H1 (cell line): ENCODE measurements at regions not wholly inside any gene's neighbourhood (a gene's known extent, or its start where the extent isn't known, plus 50 kb on each side); places are given as distances from the start of the nearest gene placed in this dataset.

Experiments used
- CTCF ChIA-PET: fragments of 300-600 bp; sonication (Branson Sonifier 250); formaldehyde crosslinking; loops from one replicate; lab custom pipeline; 2021; ENCODE audit not compliant: partially characterized antibody; lab: Charles Lee
- POLR2A ChIA-PET: fragments of 300-600 bp; sonication (Branson Sonifier 250); formaldehyde crosslinking; loops from one replicate; lab custom pipeline; 2021; ENCODE audit warnings: inconsistent platforms; ENCODE audit not compliant: partially characterized antibody; lab: Charles Lee
- DNase-seq, 2 experiments: peaks; one replicate each; pipeline versions ENCODE4 v3.0.0 to v3.0.0-alpha.2; 2010 to 2022; ENCODE audit warnings: low spot score in 2 of 2, low read depth in 1 of 2, mixed read lengths in 1 of 2
- FAIRE-seq: peaks from 2 replicates; lab custom pipeline; 2011; peaks lifted over from hg19 to GRCh38; lab: Jason Lieb, UNC
- H2AFZ ChIP-seq: 2 replicates; pipeline ENCODE4 v1.8.1; 2012; ENCODE audit warnings: low read length, inconsistent platforms
- H2AK5ac ChIP-seq: 2 replicates; pipeline ENCODE4 v1.6.1; 2013; ENCODE audit warnings: low read depth, low read length
- H2BK120ac ChIP-seq: replicated peaks from 2 replicates; pipeline ENCODE3; 2013; ENCODE audit warnings: low read depth, low read length, inconsistent platforms
- H2BK12ac ChIP-seq: 2 replicates; pipeline ENCODE4 v1.6.1; 2013; ENCODE audit warnings: low read depth, low read length
- H2BK15ac ChIP-seq: 2 replicates; pipeline ENCODE4 v1.6.1; 2013; ENCODE audit warnings: low read length
- H2BK20ac ChIP-seq: 2 replicates; pipeline ENCODE4 v1.6.1; 2013; ENCODE audit warnings: low read length
- H2BK5ac ChIP-seq: 2 replicates; pipeline ENCODE4 v1.6.1; 2013; ENCODE audit warnings: low read depth, low read length
- H3K14ac ChIP-seq: 2 replicates; pipeline ENCODE4 v1.6.1; 2013; ENCODE audit warnings: inconsistent platforms; ENCODE audit not compliant: insufficient read length
- H3K18ac ChIP-seq: 2 replicates; pipeline ENCODE4 v1.6.1; 2013; ENCODE audit warnings: low read length; ENCODE audit errors: extremely low read depth
- H3K23ac ChIP-seq: 2 replicates; pipeline ENCODE4 v1.6.1; 2013; ENCODE audit warnings: inconsistent platforms; ENCODE audit not compliant: insufficient read length
- H3K23me2 ChIP-seq: 2 replicates; pipeline ENCODE4 v1.6.1; 2013; ENCODE audit warnings: low read depth, low read length
- H3K27ac ChIP-seq: 2 replicates; pipeline ENCODE4 v1.6.1; 2011; ENCODE audit warnings: low read depth, low read length, inconsistent platforms
- H3K27me3 ChIP-seq, 4 experiments: replicated peaks in 1 of 4; 1 replicate in 1 of 4; 2 replicates in 3 of 4; pipeline versions ENCODE4 v1.6.1 to v1.8.1; 2011 to 2013; ENCODE audit warnings: low read length in 3 of 4, mild to moderate bottlenecking in 3 of 4, inconsistent platforms in 2 of 4, mixed read lengths in 2 of 4, moderate library complexity in 1 of 4; ENCODE audit not compliant: control insufficient read depth in 3 of 4, insufficient read depth in 3 of 4; ENCODE audit errors: extremely low read depth in 1 of 4
- H3K36me3 ChIP-seq, 4 experiments: 2 replicates each; pipeline versions ENCODE4 v1.6.1 to v1.8.1; 2011 to 2013; ENCODE audit warnings: mild to moderate bottlenecking in 4 of 4, low read length in 3 of 4, moderate library complexity in 2 of 4, control low read depth in 1 of 4, inconsistent platforms in 1 of 4; ENCODE audit not compliant: insufficient read depth in 4 of 4, control insufficient read depth in 2 of 4
- H3K4ac ChIP-seq: replicated peaks from 2 replicates; pipeline ENCODE3; 2013; ENCODE audit warnings: low read length, low read depth, mixed read lengths, inconsistent platforms; ENCODE audit not compliant: insufficient read length
- H3K4me1 ChIP-seq, 4 experiments: replicated peaks in 1 of 4; 1 replicate in 1 of 4; 2 replicates in 3 of 4; pipeline versions ENCODE4 v1.6.1 to v1.8.1; 2011 to 2013; ENCODE audit warnings: low read length in 3 of 4, inconsistent platforms in 2 of 4, mixed read lengths in 1 of 4; ENCODE audit not compliant: insufficient read depth in 4 of 4, control insufficient read depth in 3 of 4
- H3K4me2 ChIP-seq, 2 experiments: 2 replicates each; pipeline versions ENCODE4 v1.6.1 to v1.8.1; 2011 to 2013; ENCODE audit warnings: low read depth in 2 of 2, low read length in 2 of 2, control low read depth in 1 of 2, inconsistent platforms in 1 of 2, mild to moderate bottlenecking in 1 of 2; ENCODE audit not compliant: insufficient read depth in 1 of 2
- H3K4me3 ChIP-seq, 4 experiments: fragments of 200-600, 300-600 bp in 1 of 4; sonication (generic), shearing (Covaris generic), sonication (Bioruptor Twin) in 1 of 4; 2 replicates each; pipeline versions ENCODE4 v1.5.1 to v1.8.1; 2011 to 2016; ENCODE audit warnings: low read length in 4 of 4, low read depth in 3 of 4, control low read depth in 2 of 4, inconsistent platforms in 2 of 4, mild to moderate bottlenecking in 2 of 4, mixed read lengths in 1 of 4, moderate library complexity in 1 of 4; ENCODE audit not compliant: insufficient read depth in 2 of 4; ENCODE audit errors: extremely low read depth in 1 of 4
- H3K56ac ChIP-seq: replicated peaks from 2 replicates; pipeline ENCODE3; 2013; ENCODE audit warnings: low read depth, mild to moderate bottlenecking, mixed read lengths, low read length, inconsistent platforms; ENCODE audit not compliant: insufficient read length
- H3K79me1 ChIP-seq: 2 replicates; pipeline ENCODE4 v1.6.1; 2013; ENCODE audit warnings: low read depth, low read length, control low read depth
- H3K79me2 ChIP-seq, 2 experiments: 2 replicates each; pipeline versions ENCODE4 v1.6.1 to v1.8.1; 2012 to 2013; ENCODE audit warnings: low read length in 2 of 2, mild to moderate bottlenecking in 2 of 2, inconsistent platforms in 1 of 2; ENCODE audit not compliant: insufficient read depth in 2 of 2, control insufficient read depth in 1 of 2
- H3K9ac ChIP-seq, 4 experiments: replicated peaks in 1 of 4; 1 replicate in 1 of 4; 2 replicates in 3 of 4; pipeline versions ENCODE4 v1.6.1 to v1.8.1; 2011 to 2013; ENCODE audit warnings: low read depth in 3 of 4, low read length in 3 of 4, control low read depth in 2 of 4, mild to moderate bottlenecking in 2 of 4, moderate library complexity in 2 of 4, inconsistent platforms in 1 of 4; ENCODE audit errors: extremely low read depth in 1 of 4
- H3K9me3 ChIP-seq, 2 experiments: 2 replicates each; pipeline versions ENCODE4 v1.6.1 to v1.8.1; 2012 to 2013; ENCODE audit warnings: mild to moderate bottlenecking in 2 of 2, moderate library complexity in 2 of 2, control low read depth in 1 of 2, inconsistent platforms in 1 of 2, low read depth in 1 of 2, low read length in 1 of 2, mixed read lengths in 1 of 2; ENCODE audit not compliant: insufficient read depth in 2 of 2
- H4K20me1 ChIP-seq, 2 experiments: replicated peaks in 1 of 2; 2 replicates each; pipeline versions ENCODE3 to v1.8.1; 2011 to 2013; ENCODE audit warnings: inconsistent platforms in 2 of 2, low read length in 2 of 2, mild to moderate bottlenecking in 1 of 2; ENCODE audit not compliant: insufficient read depth in 2 of 2, control insufficient read depth in 1 of 2
- H4K5ac ChIP-seq: 2 replicates; pipeline ENCODE4 v1.6.1; 2013; ENCODE audit warnings: low read length, low read depth, mixed read lengths, inconsistent platforms; ENCODE audit not compliant: insufficient read length
- H4K8ac ChIP-seq: 2 replicates; pipeline ENCODE4 v1.8.0; 2013; ENCODE audit warnings: mild to moderate bottlenecking, moderate library complexity, low read length, inconsistent platforms; ENCODE audit not compliant: insufficient read depth; ENCODE audit errors: extremely low read depth
- H4K91ac ChIP-seq: replicated peaks from 2 replicates; pipeline ENCODE3; 2013; ENCODE audit warnings: low read length, mixed read lengths, inconsistent platforms; ENCODE audit not compliant: insufficient read length
- ASH2L ChIP-seq: fragments of 200-600, 300-600 bp; sonication (generic); IDR thresholded peaks from one replicate; pipeline ENCODE4 v1.7.1; 2017; ENCODE audit warnings: low read length
- BACH1 ChIP-seq: IDR thresholded peaks from 2 replicates; pipeline ENCODE4 v1.6.1; 2012; ENCODE audit warnings: low read length, improper control_type of control experiment
- E2F6 ChIP-seq: IDR thresholded peaks from 2 replicates; pipeline ENCODE4 v1.6.1; 2012; ENCODE audit warnings: inconsistent platforms
- EP300 ChIP-seq, 2 experiments: IDR thresholded peaks; 1 replicate in 1 of 2; 2 replicates in 1 of 2; pipeline ENCODE4 v1.6.1; 2011 to 2012; ENCODE audit warnings: low read depth in 2 of 2, low read length in 2 of 2, mild to moderate bottlenecking in 2 of 2, borderline replicate concordance in 1 of 2, inconsistent platforms in 1 of 2, moderate library complexity in 1 of 2
- POLR2A ChIP-seq, 2 experiments: IDR thresholded peaks; 1 replicate in 1 of 2; 2 replicates in 1 of 2; pipeline ENCODE4 v1.6.1; 2011; ENCODE audit warnings: low read depth in 2 of 2, low read length in 2 of 2, mild to moderate bottlenecking in 2 of 2; ENCODE audit errors: control extremely low read depth in 1 of 2
- RNF2 ChIP-seq: fragments of 200-900, 300-1000 bp; sonication (generic); IDR thresholded peaks from 2 replicates; pipeline ENCODE4 v1.7.1; 2016; ENCODE audit warnings: borderline replicate concordance, low read depth, mild to moderate bottlenecking, antibody characterized with exemption, low read length; ENCODE audit not compliant: poor library complexity, severe bottlenecking; ENCODE audit errors: missing control alignments
- SP2 ChIP-seq: IDR thresholded peaks from 2 replicates; pipeline ENCODE4 v1.6.1; 2012; ENCODE audit warnings: mild to moderate bottlenecking, low read length, inconsistent platforms
- SRF ChIP-seq: IDR thresholded peaks from 2 replicates; pipeline ENCODE4 v1.6.1; 2011; ENCODE audit warnings: mild to moderate bottlenecking, low read depth, low read length, moderate library complexity
- TBP ChIP-seq: IDR thresholded peaks from 2 replicates; pipeline ENCODE4 v1.6.1; 2011; ENCODE audit warnings: low read depth, low read length, improper control_type of control experiment
- WGBS, 2 experiments: shearing (Covaris generic) in 1 of 2; methylation state at CpG; one replicate each; pipeline versions ENCODE4 v1.1.6 to v1.1.7; 2013 to 2015; ENCODE audit warnings: low lambda C conversion rate in 2 of 2, mixed read lengths in 2 of 2, inconsistent platforms in 1 of 2, low coverage in 1 of 2, missing lambda C conversion rate in 1 of 2; ENCODE audit not compliant: insufficient replicate concordance in 2 of 2, insufficient coverage in 1 of 2, insufficient read length in 1 of 2; ENCODE audit errors: extremely low coverage in 1 of 2, missing lambda C conversion rate in 1 of 2; 5-methylcytosine and 5-hydroxymethylcytosine counted together
- TF ChIP-seq, protein P1 (sequence below), 3 experiments: IDR thresholded peaks; 1 replicate in 2 of 3; 2 replicates in 1 of 3; pipeline versions ENCODE4 v1.5.1 to v1.6.1; 2011; ENCODE audit warnings: low read length in 3 of 3, mild to moderate bottlenecking in 3 of 3, inconsistent platforms in 2 of 3, low read depth in 1 of 3, moderate library complexity in 1 of 3; ENCODE audit not compliant: insufficient read depth in 1 of 3; ENCODE audit errors: control extremely low read depth in 1 of 3

- no peak overlapping the region for H4K91ac ChIP-seq
- FAIRE-seq = no peak
Observed at GRCh38 chr1:220962031-220962751, 82.9 kb downstream of the HLX start.

More at GRCh38 chr1:220962031-220962751, 82.9 kb downstream of the HLX start:
- CTCF ChIA-PET = no interaction called here
- Histone ChIP-seq H3K18ac (no peak overlapping the region), H3K79me2 (no peaks in the 10 kb centered on the region), H3K56ac (no peak overlapping the region), H2BK15ac (no peak overlapping the region), H3K36me3 (no peaks in the 10 kb centered on the region), H3K4ac (no peak overlapping the region), H4K8ac (no peak overlapping the region), H3K4me3 (no peak overlapping the region), H2BK120ac (no peak overlapping the region), H3K14ac (no peak overlapping the region), H3K23ac (no peak overlapping the region), H2BK12ac (no peak overlapping the region), H2AFZ (no peak overlapping the region), H3K9me3 (no peaks in the 10 kb centered on the region), H3K79me1 (no peaks in the 10 kb centered on the region), H2BK5ac (no peak overlapping the region), H3K27me3 (no peaks in the 10 kb centered on the region), H3K4me1 (no peaks in the 10 kb centered on the region), H4K20me1 (no peaks in the 10 kb centered on the region), H3K23me2 (no peaks in the 10 kb centered on the region)
- 94% methylated on average over 1 of the region's 1 CpG; no CpG with 5 or more reads in 1 of the 2 experiments for WGBS, 2 experiments
- no peak for DNase-seq
- TF ChIP-seq, protein P1, sequence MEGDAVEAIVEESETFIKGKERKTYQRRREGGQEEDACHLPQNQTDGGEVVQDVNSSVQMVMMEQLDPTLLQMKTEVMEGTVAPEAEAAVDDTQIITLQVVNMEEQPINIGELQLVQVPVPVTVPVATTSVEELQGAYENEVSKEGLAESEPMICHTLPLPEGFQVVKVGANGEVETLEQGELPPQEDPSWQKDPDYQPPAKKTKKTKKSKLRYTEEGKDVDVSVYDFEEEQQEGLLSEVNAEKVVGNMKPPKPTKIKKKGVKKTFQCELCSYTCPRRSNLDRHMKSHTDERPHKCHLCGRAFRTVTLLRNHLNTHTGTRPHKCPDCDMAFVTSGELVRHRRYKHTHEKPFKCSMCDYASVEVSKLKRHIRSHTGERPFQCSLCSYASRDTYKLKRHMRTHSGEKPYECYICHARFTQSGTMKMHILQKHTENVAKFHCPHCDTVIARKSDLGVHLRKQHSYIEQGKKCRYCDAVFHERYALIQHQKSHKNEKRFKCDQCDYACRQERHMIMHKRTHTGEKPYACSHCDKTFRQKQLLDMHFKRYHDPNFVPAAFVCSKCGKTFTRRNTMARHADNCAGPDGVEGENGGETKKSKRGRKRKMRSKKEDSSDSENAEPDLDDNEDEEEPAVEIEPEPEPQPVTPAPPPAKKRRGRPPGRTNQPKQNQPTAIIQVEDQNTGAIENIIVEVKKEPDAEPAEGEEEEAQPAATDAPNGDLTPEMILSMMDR (IDR thresholded peaks at IDR 0.05; ENCODE audit: control extremely low read depth in 1 of 3, insufficient read depth in 1 of 3, low read depth in 1 of 3, low read length in 3 of 3) = no peak
- TF ChIP-seq BACH1 (no peak), E2F6 (no peak), SRF (no peak), RNF2 (no peak), SP2 (no peak), TBP (no peak), ASH2L (no peak), EP300 (IDR thresholded peaks at IDR 0.05; ENCODE audit: borderline replicate concordance in 1 of 2, low read depth in 2 of 2, low read length in 2 of 2) (no peak), POLR2A (IDR thresholded peaks at IDR 0.05; ENCODE audit: control extremely low read depth in 1 of 2, low read depth in 2 of 2, low read length in 2 of 2) (no peak)
- TF ChIP-seq, all 59 proteins: peak for 0
- Histone ChIP-seq H2AK5ac (no peak overlapping the region), H3K9ac (no peak overlapping the region), H3K27ac (no peak overlapping the region), H3K4me2 (no peak overlapping the region), H4K5ac (no peak overlapping the region), H2BK20ac (no peak overlapping the region)
- POLR2A ChIA-PET = no interaction called here
